Caki2 (cell line): ENCODE measurements at regions not wholly inside any gene's neighbourhood (a gene's known extent, or its start where the extent isn't known, plus 50 kb on each side); places are given as distances from the start of the nearest gene placed in this dataset.

Experiments
- DNase-seq: peaks from one replicate; pipeline ENCODE4 v3.0.0-alpha.2; 2015; ENCODE audit warnings: low read depth
- in situ Hi-C: cut with HindIII; loops from 2 replicates; pipeline ENCODE4 v1.10.0; 2016; ENCODE audit warnings: low sequenced_read_pairs, low pct_unique_long_range_greater_than_20kb, mixed read lengths

DNA sequence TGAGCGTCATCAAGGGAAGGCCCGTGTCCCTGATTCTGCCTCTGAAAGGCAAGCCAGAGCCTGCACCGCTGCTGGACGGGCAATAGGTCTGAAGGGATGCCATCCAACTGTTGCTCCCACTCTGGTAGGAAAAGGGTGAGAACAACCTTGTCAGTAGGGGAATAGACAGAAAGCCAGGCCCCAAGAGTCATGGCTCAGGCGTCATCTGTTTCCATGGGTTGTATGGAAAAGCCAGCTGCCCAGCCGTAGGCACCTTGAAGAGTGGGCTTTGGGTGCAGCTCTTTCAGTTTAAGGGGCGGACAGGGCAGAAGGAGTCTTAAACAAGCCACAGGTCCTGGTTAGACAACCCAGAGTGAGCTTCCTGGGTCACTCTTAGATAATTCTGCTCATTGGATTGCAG, 66.5 kb downstream of the RNF6 start:
- in situ Hi-C loops = no loop called here
- DNase-seq = no peak

DNA sequence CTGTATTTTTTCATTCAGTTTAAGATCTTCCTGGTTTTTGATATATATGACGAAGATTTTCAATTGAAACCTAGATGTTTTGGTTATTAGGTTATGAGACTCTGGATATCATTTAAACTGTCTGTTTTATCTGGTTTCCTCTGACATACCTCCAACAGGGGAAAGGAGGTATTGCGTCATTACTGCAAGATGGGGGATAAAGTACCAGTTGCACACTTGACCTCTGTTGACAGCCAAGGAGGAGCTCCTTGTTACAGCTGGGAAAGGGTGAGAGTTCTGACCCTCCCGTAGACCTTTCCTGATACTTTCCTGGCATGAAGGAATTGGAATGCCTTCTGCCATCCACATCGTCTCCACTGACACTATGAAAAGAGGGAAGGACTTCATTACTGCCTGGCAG, 82.0 kb upstream of the SHISA2 start:
- no peak for DNase-seq
- in situ Hi-C loops = no loop called here

DNA sequence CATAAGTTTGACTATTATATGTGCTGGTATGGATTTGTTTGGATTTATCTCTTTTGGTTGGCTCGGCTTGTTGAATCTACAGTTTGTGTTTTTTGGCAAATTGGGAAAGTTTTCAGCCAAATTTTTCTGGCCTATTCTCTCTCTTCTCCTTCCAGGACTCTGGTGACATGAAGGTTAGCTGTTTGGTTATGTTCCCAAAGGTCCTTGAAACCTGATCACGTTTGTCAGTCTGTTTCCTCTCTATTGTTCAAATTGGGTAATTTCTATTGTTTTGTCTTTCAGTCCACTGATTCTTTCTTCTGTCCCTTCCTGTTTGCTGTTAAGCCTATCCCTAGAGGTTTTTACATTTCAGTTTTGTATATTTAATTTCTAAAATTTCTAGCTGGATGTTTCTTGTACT, 81.5 kb upstream of the SHISA2 start:
- in situ Hi-C loops = no loop called here
- DNase-seq = no peak

DNA sequence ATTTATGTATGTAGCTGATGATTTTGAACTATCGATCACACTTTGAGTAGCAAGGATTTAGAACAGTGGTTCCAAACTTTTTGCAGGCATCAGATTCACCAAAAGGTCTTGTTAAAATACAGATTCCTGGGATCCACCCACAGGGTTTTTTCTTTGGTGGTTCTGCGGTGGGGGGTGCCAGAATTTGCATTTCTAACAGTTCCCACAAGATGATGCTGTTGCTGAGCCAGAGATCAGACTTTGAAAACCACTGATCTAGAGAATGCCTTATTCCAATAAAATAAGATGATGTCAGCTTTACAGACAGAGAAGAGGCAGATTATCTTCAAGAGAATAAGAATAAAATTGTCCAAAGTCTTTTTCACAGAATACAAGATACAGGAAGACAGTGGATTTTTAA, 80.9 kb upstream of the SHISA2 start:
- no peak for DNase-seq
- in situ Hi-C loops = no loop called here

DNA sequence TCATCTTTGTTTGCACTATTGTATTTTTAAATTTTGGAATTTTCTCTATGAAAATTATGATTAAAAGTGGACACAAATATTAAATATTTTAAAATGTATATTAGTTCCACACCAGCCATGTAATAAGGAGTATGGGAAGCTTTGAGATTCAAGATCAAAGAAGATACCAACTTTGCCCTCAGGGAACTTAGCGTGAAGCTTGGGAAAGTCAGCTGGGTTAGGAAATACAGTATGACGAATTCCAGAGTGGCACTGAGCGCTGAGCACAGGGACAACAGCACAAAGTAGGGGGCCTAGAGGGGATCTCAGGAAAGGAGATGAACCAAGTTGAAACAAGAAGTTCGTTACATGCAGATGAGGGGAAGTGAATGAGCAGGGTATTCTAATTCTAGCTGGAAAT, 76.9 kb upstream of the SHISA2 start:
- DNase-seq = no peak
- in situ Hi-C loops = no loop called here

DNA sequence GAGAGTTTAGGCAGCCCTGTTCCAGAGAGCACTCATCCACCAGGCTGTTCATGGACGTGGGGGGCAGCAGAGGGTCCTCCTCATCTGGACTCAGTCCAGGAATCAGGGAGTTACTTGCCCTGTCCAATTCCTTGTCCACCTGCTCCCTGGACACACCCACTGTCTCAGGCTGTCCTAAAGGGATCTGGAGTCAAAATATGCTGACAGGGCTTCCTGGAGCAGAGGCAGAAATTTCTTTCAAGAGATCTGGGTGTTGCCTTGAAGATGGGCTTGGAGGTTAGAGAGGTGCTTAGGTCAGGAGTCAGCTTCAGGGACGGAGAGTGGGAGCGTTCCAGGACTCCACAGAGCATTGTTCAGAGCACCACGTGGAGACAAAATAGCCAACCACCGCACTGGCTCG, 65.8 kb upstream of the SHISA2 start:
- no peak for DNase-seq
- in situ Hi-C loops = no loop called here

DNA sequence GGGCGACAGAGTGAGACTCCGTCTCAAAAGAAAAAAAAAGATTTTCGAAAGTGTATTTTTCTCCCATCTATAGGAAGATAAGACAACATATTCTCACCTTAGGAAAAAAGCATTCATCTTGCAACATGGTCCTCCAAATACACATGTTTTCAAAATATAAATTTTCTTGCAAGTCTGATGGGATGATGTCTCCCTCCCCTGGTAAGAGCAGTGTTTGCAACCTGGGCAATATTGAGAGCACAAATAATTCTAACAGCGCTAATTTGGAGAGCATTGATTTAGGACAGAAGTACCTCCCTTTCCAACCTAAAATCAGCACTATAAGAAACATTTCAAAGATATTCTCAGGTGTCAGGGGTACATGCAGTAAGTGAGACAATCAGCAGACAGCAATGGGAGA, 61.0 kb upstream of the SHISA2 start:
- peak; percentile 2 for DNase-seq
- in situ Hi-C loops = no loop called here

DNA sequence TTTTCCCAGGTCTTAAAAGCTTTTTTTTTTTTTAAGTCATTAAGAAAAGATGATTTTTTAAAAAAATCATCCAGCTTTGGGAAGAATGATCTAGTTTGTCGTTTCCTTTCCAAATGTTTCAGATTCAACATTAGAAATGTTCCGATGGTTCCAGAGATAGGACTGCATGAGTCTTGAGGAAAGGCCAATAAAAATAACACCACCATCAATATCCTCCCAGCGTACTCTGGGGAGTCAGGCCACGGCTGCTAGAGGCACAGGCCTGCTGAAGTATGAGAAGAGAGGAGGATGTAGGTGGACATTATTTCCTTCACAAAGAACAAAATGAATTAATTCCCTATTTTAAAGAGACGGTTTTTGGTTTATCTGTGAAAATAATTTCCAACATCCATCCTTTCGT, 60.0 kb upstream of the SHISA2 start:
- in situ Hi-C loops = no loop called here
- DNase-seq = no peak
